IPS-20b (cell line): ENCODE measurements at regions not wholly inside any gene's neighbourhood (a gene's known extent, or its start where the extent isn't known, plus 50 kb on each side); places are given as distances from the start of the nearest gene placed in this dataset.

Experiments used
- H3K27ac ChIP-seq: one replicate; pipeline ENCODE4 v1.5.1; 2013; ENCODE audit warnings: low read length
- H3K27me3 ChIP-seq: 2 replicates; pipeline ENCODE4 v1.6.1; 2013; ENCODE audit warnings: mild to moderate bottlenecking, low read length, inconsistent platforms; ENCODE audit not compliant: insufficient read depth
- H3K36me3 ChIP-seq: 2 replicates; pipeline ENCODE4 v1.6.1; 2013; ENCODE audit warnings: low read depth, mild to moderate bottlenecking, inconsistent platforms, low read length, moderate library complexity; ENCODE audit not compliant: insufficient read depth
- H3K4me1 ChIP-seq: 2 replicates; pipeline ENCODE4 v1.6.1; 2013; ENCODE audit warnings: mild to moderate bottlenecking, control low read depth, inconsistent platforms, low read length, moderate library complexity; ENCODE audit not compliant: insufficient read depth
- H3K4me3 ChIP-seq: 2 replicates; pipeline ENCODE4 v1.5.1; 2013; ENCODE audit warnings: mild to moderate bottlenecking, low read length, inconsistent platforms
- H3K9ac ChIP-seq: 2 replicates; pipeline ENCODE4 v1.6.1; 2013; ENCODE audit warnings: low read depth, mild to moderate bottlenecking, inconsistent platforms, low read length, moderate library complexity
- H3K9me3 ChIP-seq: 2 replicates; pipeline ENCODE4 v1.6.1; 2013; ENCODE audit warnings: mild to moderate bottlenecking, low read depth, low read length, inconsistent platforms; ENCODE audit not compliant: insufficient read depth

GRCh38 chr1:87449348-87449963, 120.8 kb downstream of the LMO4 start:
- Histone ChIP-seq H3K4me3 (no peak overlapping the region), H3K9ac (no peak overlapping the region), H3K4me1 (no peaks in the 10 kb centered on the region; the same call in 1 of the 2 replicates), H3K27me3 (no peaks in the 10 kb centered on the region), H3K36me3 (no peaks in the 10 kb centered on the region), H3K9me3 (peaks cover 14% of the 10 kb centered on the region), H3K27ac (no peak overlapping the region)

- no peak overlapping the region for H3K4me3 ChIP-seq
- H3K4me1 ChIP-seq = no peaks in the 10 kb centered on the region; the same call in 1 of the 2 replicates
- no peaks in the 10 kb centered on the region; the same call in 1 of the 2 replicates for H3K36me3 ChIP-seq
- peaks cover 14% of the 10 kb centered on the region for H3K9me3 ChIP-seq
- no peak overlapping the region for H3K9ac ChIP-seq
- no peaks in the 10 kb centered on the region for H3K27me3 ChIP-seq
- H3K27ac ChIP-seq = no peak overlapping the region
Observed at GRCh38 chr1:87450136-87450535, 121.5 kb downstream of the LMO4 start.

GRCh38 chr1:87450615-87451209, 122.0 kb downstream of the LMO4 start:
- Histone ChIP-seq H3K9me3 (peaks cover 14% of the 10 kb centered on the region), H3K4me3 (no peak overlapping the region), H3K27ac (no peak overlapping the region), H3K4me1 (no peaks in the 10 kb centered on the region; the same call in 1 of the 2 replicates), H3K9ac (no peak overlapping the region), H3K36me3 (no peaks in the 10 kb centered on the region; the same call in 1 of the 2 replicates), H3K27me3 (no peaks in the 10 kb centered on the region)

- Histone ChIP-seq H3K4me3 (no peak overlapping the region), H3K27ac (no peak overlapping the region), H3K9me3 (peaks cover 19% of the 10 kb centered on the region), H3K36me3 (no peaks in the 10 kb centered on the region; the same call in 1 of the 2 replicates), H3K27me3 (no peaks in the 10 kb centered on the region), H3K9ac (no peak overlapping the region), H3K4me1 (no peaks in the 10 kb centered on the region; the same call in 1 of the 2 replicates)
Observed at GRCh38 chr1:87451229-87451920, 122.7 kb downstream of the LMO4 start.

GRCh38 chr1:87452648-87453047, 124.0 kb downstream of the LMO4 start:
- Histone ChIP-seq H3K27me3 (no peaks in the 10 kb centered on the region), H3K9ac (no peak overlapping the region), H3K36me3 (no peaks in the 10 kb centered on the region; the same call in 1 of the 2 replicates), H3K4me1 (no peaks in the 10 kb centered on the region; the same call in 1 of the 2 replicates), H3K4me3 (no peak overlapping the region), H3K9me3 (peaks cover 19% of the 10 kb centered on the region), H3K27ac (no peak overlapping the region)

- Histone ChIP-seq H3K27me3 (no peaks in the 10 kb centered on the region), H3K9ac (no peak overlapping the region), H3K36me3 (no peaks in the 10 kb centered on the region; the same call in 1 of the 2 replicates), H3K27ac (no peak overlapping the region), H3K9me3 (peaks cover 22% of the 10 kb centered on the region), H3K4me3 (no peak overlapping the region), H3K4me1 (no peaks in the 10 kb centered on the region; the same call in 1 of the 2 replicates)
Observed at GRCh38 chr1:87457408-87457807, 128.7 kb downstream of the LMO4 start.

GRCh38 chr1:87462894-87463293, 134.2 kb downstream of the LMO4 start:
- H3K9ac ChIP-seq = no peak overlapping the region
- no peaks in the 10 kb centered on the region for H3K36me3 ChIP-seq
- H3K27me3 ChIP-seq = no peaks in the 10 kb centered on the region
- 0 out of 2 replicates have a peak, but pooled peaks cover 3% of the 10 kb centered on the region for H3K4me1 ChIP-seq
- no peak overlapping the region for H3K27ac ChIP-seq
- H3K4me3 ChIP-seq = no peak overlapping the region
- peaks cover 3% of the 10 kb centered on the region for H3K9me3 ChIP-seq

GRCh38 chr1:87464022-87464490, 135.4 kb downstream of the LMO4 start:
- Histone ChIP-seq H3K36me3 (no peaks in the 10 kb centered on the region), H3K9me3 (no peaks in the 10 kb centered on the region; the same call in 1 of the 2 replicates), H3K4me3 (no peak overlapping the region), H3K9ac (no peak overlapping the region), H3K4me1 (0 out of 2 replicates have a peak, but pooled peaks cover 3% of the 10 kb centered on the region), H3K27me3 (no peaks in the 10 kb centered on the region), H3K27ac (no peak overlapping the region)

GRCh38 chr1:87466621-87467020, 137.9 kb downstream of the LMO4 start:
- no peak overlapping the region for H3K9ac ChIP-seq
- H3K27me3 ChIP-seq = no peaks in the 10 kb centered on the region

GRCh38 chr1:87472716-87473115, 144.0 kb downstream of the LMO4 start:
- Histone ChIP-seq H3K27ac (no peak overlapping the region), H3K9ac (no peak overlapping the region), H3K27me3 (no peaks in the 10 kb centered on the region), H3K4me3 (no peak overlapping the region), H3K9me3 (no peaks in the 10 kb centered on the region), H3K36me3 (no peaks in the 10 kb centered on the region), H3K4me1 (peaks cover 5% of the 10 kb centered on the region)

More at GRCh38 chr1:87466621-87467020, 137.9 kb downstream of the LMO4 start:
- no peak overlapping the region for H3K27ac ChIP-seq
- H3K36me3 ChIP-seq = no peaks in the 10 kb centered on the region
- 0 out of 2 replicates have a peak, but pooled peaks cover 3% of the 10 kb centered on the region for H3K4me1 ChIP-seq
- H3K9me3 ChIP-seq = no peaks in the 10 kb centered on the region
- no peak overlapping the region for H3K4me3 ChIP-seq

GRCh38 chr1:87473203-87473661, 144.6 kb downstream of the LMO4 start:
- no peaks in the 10 kb centered on the region for H3K27me3 ChIP-seq
- no peak overlapping the region for H3K27ac ChIP-seq
- H3K9me3 ChIP-seq = no peaks in the 10 kb centered on the region
- H3K36me3 ChIP-seq = no peaks in the 10 kb centered on the region
- H3K9ac ChIP-seq = no peak overlapping the region
- H3K4me1 ChIP-seq = peaks cover 5% of the 10 kb centered on the region
- H3K4me3 ChIP-seq = no peak overlapping the region
